ENCODE measurements at regions not wholly inside any gene's neighbourhood (a gene's known extent, or its start where the extent isn't known, plus 50 kb on each side); places are given as distances from the start of the nearest gene placed in this dataset.

- ATAC-seq (ENCODE audit: low read depth) = no peak
- no peak overlapping the region for H3K27ac Mint-ChIP-seq
- H3K27me3 Mint-ChIP-seq = no peaks in the 10 kb centered on the region
- H3K9me3 Mint-ChIP-seq = no peaks in the 10 kb centered on the region
- no peak for DNase-seq
- no peaks in the 10 kb centered on the region for H3K36me3 Mint-ChIP-seq
- H3K4me1 Mint-ChIP-seq = no peaks in the 10 kb centered on the region
- POLR2A ChIA-PET = no interaction called here
- H3K4me3 Mint-ChIP-seq = no peak overlapping the region
Observed at GRCh38 chr18:26763446-26764110, 101.9 kb downstream of the AQP4 start.

GRCh38 chr18:26757263-26758019, 108.1 kb downstream of the AQP4 start:
- H3K27me3 Mint-ChIP-seq = no peaks in the 10 kb centered on the region
- POLR2A ChIA-PET = no interaction called here

GRCh38 chr18:26756556-26756955, 109.0 kb downstream of the AQP4 start:
- POLR2A ChIA-PET = no interaction called here
- H3K36me3 Mint-ChIP-seq = no peaks in the 10 kb centered on the region
- H3K9me3 Mint-ChIP-seq = no peaks in the 10 kb centered on the region
- ATAC-seq (ENCODE audit: low read depth) (no peak), DNase-seq (no peak)
- H3K4me1 Mint-ChIP-seq = no peaks in the 10 kb centered on the region
- no peak overlapping the region for H3K27ac Mint-ChIP-seq
- H3K27me3 Mint-ChIP-seq = no peaks in the 10 kb centered on the region
- H3K4me3 Mint-ChIP-seq = no peak overlapping the region

More at GRCh38 chr18:26757263-26758019, 108.1 kb downstream of the AQP4 start:
- H3K4me3 Mint-ChIP-seq = no peak overlapping the region
- H3K9me3 Mint-ChIP-seq = no peaks in the 10 kb centered on the region
- DNase-seq (no peak), ATAC-seq (ENCODE audit: low read depth) (no peak)
- no peaks in the 10 kb centered on the region for H3K4me1 Mint-ChIP-seq
- no peaks in the 10 kb centered on the region for H3K36me3 Mint-ChIP-seq
- no peak overlapping the region for H3K27ac Mint-ChIP-seq

GRCh38 chr18:26746826-26747475, 118.6 kb downstream of the AQP4 start:
- Mint-ChIP-seq H3K27ac (no peak overlapping the region), H3K4me3 (no peak overlapping the region), H3K36me3 (no peaks in the 10 kb centered on the region), H3K4me1 (no peaks in the 10 kb centered on the region), H3K9me3 (no peaks in the 10 kb centered on the region), H3K27me3 (peaks cover 6% of the 10 kb centered on the region)
- no peak for ATAC-seq (ENCODE audit: low read depth)
- DNase-seq = no peak
- POLR2A ChIA-PET = no interaction called here

- Mint-ChIP-seq H3K9me3 (no peaks in the 10 kb centered on the region), H3K4me1 (no peaks in the 10 kb centered on the region), H3K27me3 (peaks cover 6% of the 10 kb centered on the region), H3K27ac (no peak overlapping the region), H3K4me3 (no peak overlapping the region), H3K36me3 (no peaks in the 10 kb centered on the region)
- ATAC-seq (ENCODE audit: low read depth) (no peak), DNase-seq (no peak)
- POLR2A ChIA-PET = no interaction called here
Observed at GRCh38 chr18:26746398-26746797, 119.1 kb downstream of the AQP4 start.

- Mint-ChIP-seq H3K9me3 (no peaks in the 10 kb centered on the region), H3K4me3 (no peak overlapping the region), H3K27me3 (peaks cover 5% of the 10 kb centered on the region), H3K27ac (no peak overlapping the region), H3K4me1 (no peaks in the 10 kb centered on the region), H3K36me3 (no peaks in the 10 kb centered on the region)
- POLR2A ChIA-PET = no interaction called here
- DNase-seq (no peak), ATAC-seq (ENCODE audit: low read depth) (no peak)
Observed at GRCh38 chr18:26745288-26746181, 120.0 kb downstream of the AQP4 start.

- no peak for ATAC-seq (ENCODE audit: low read depth)
- peaks cover 3% of the 10 kb centered on the region for H3K27me3 Mint-ChIP-seq
- no peaks in the 10 kb centered on the region for H3K9me3 Mint-ChIP-seq
- DNase-seq = no peak
- no peak overlapping the region for H3K4me3 Mint-ChIP-seq
- no peaks in the 10 kb centered on the region for H3K36me3 Mint-ChIP-seq
- POLR2A ChIA-PET = no interaction called here
- no peaks in the 10 kb centered on the region for H3K4me1 Mint-ChIP-seq
- no peak overlapping the region for H3K27ac Mint-ChIP-seq
Observed at GRCh38 chr18:26741758-26742157, 123.7 kb downstream of the AQP4 start.

- H3K4me1 Mint-ChIP-seq = no peaks in the 10 kb centered on the region
- peaks cover 3% of the 10 kb centered on the region for H3K27me3 Mint-ChIP-seq
- ATAC-seq (ENCODE audit: low read depth) (no peak), DNase-seq (no peak)
- no peaks in the 10 kb centered on the region for H3K36me3 Mint-ChIP-seq
- H3K27ac Mint-ChIP-seq = no peak overlapping the region
- POLR2A ChIA-PET = no interaction called here
- H3K4me3 Mint-ChIP-seq = no peak overlapping the region
- no peaks in the 10 kb centered on the region for H3K9me3 Mint-ChIP-seq
Observed at GRCh38 chr18:26741048-26741447, 124.5 kb downstream of the AQP4 start.

GRCh38 chr18:26740396-26740795, 125.1 kb downstream of the AQP4 start:
- H3K27ac Mint-ChIP-seq = no peak overlapping the region
- POLR2A ChIA-PET = no interaction called here
- DNase-seq = no peak
- no peak overlapping the region for H3K4me3 Mint-ChIP-seq
- ATAC-seq (ENCODE audit: low read depth) = no peak
- no peaks in the 10 kb centered on the region for H3K36me3 Mint-ChIP-seq
- H3K4me1 Mint-ChIP-seq = no peaks in the 10 kb centered on the region
- H3K9me3 Mint-ChIP-seq = peaks cover 2% of the 10 kb centered on the region
- peaks cover 3% of the 10 kb centered on the region for H3K27me3 Mint-ChIP-seq

- H3K27ac Mint-ChIP-seq = no peak overlapping the region
- POLR2A ChIA-PET = no interaction called here
- peaks cover 3% of the 10 kb centered on the region for H3K27me3 Mint-ChIP-seq
- peaks cover 2% of the 10 kb centered on the region for H3K9me3 Mint-ChIP-seq
- H3K4me3 Mint-ChIP-seq = no peak overlapping the region
- no peaks in the 10 kb centered on the region for H3K36me3 Mint-ChIP-seq
- ATAC-seq (ENCODE audit: low read depth) (no peak), DNase-seq (no peak)
- H3K4me1 Mint-ChIP-seq = no peaks in the 10 kb centered on the region
Observed at GRCh38 chr18:26738706-26739105, 126.8 kb downstream of the AQP4 start.

GRCh38 chr18:26736301-26736700, 129.2 kb downstream of the AQP4 start:
- DNase-seq (no peak), ATAC-seq (ENCODE audit: low read depth) (no peak)
- Mint-ChIP-seq H3K27me3 (peaks cover 3% of the 10 kb centered on the region), H3K4me3 (no peak overlapping the region), H3K4me1 (no peaks in the 10 kb centered on the region), H3K9me3 (peaks cover 2% of the 10 kb centered on the region), H3K36me3 (no peaks in the 10 kb centered on the region), H3K27ac (no peak overlapping the region)
- POLR2A ChIA-PET = no interaction called here

GRCh38 chr18:26734760-26735159, 130.7 kb downstream of the AQP4 start:
- DNase-seq = no peak
- peaks cover 3% of the 10 kb centered on the region for H3K27me3 Mint-ChIP-seq
- no peak overlapping the region for H3K27ac Mint-ChIP-seq
- POLR2A ChIA-PET = no interaction called here
- no peaks in the 10 kb centered on the region for H3K4me1 Mint-ChIP-seq
- peaks cover 2% of the 10 kb centered on the region for H3K9me3 Mint-ChIP-seq
- ATAC-seq (ENCODE audit: low read depth) = no peak
- H3K4me3 Mint-ChIP-seq = no peak overlapping the region
- H3K36me3 Mint-ChIP-seq = no peaks in the 10 kb centered on the region

GRCh38 chr18:26729449-26729848, 136.1 kb downstream of the AQP4 start:
- Mint-ChIP-seq H3K4me3 (no peak overlapping the region), H3K27ac (no peak overlapping the region), H3K9me3 (no peaks in the 10 kb centered on the region), H3K27me3 (peaks cover 9% of the 10 kb centered on the region), H3K36me3 (no peaks in the 10 kb centered on the region), H3K4me1 (no peaks in the 10 kb centered on the region)
- POLR2A ChIA-PET = no interaction called here
- DNase-seq = no peak
- ATAC-seq (ENCODE audit: low read depth) = no peak

Measured in activated naive CD8-positive, alpha-beta T cell treated with anti-CD3 and anti-CD28 coated beads, Interleukin-2, amount 10 ng/mL, durations not matched to agents 7 days and 5 days (primary cell).